K562 (cell line): ENCODE measurements at regions not wholly inside any gene's neighbourhood (a gene's known extent, or its start where the extent isn't known, plus 50 kb on each side); places are given as distances from the start of the nearest gene placed in this dataset.

ENCODE experiments used
- ATF3 ChIP-seq, 2 experiments: fragments of 450-650 bp in 1 of 2; sonication (generic) in 1 of 2; formaldehyde crosslinking in 1 of 2; IDR thresholded peaks in 1 of 2; conservative IDR thresholded peaks in 1 of 2; 2 replicates each; pipeline versions ENCODE4 v1.6.1 to v1.8.1; 2016 to 2023; ENCODE audit warnings: mild to moderate bottlenecking in 2 of 2, moderate library complexity in 2 of 2, inconsistent platforms in 1 of 2, missing genetic modification reagents in 1 of 2
- CREM ChIP-seq: IDR thresholded peaks from 2 replicates; pipeline ENCODE4 v1.6.1; 2014; ENCODE audit warnings: antibody characterized with exemption, low read depth
- GATAD2A ChIP-seq: fragments of 450-650 bp; IDR thresholded peaks from 2 replicates; pipeline ENCODE4 v1.6.1; 2017
- HMGXB4 ChIP-seq: sonication (generic); formaldehyde crosslinking; IDR thresholded peaks from 2 replicates; pipeline ENCODE4 v1.8.1; 2023; ENCODE audit warnings: mild to moderate bottlenecking, missing genetic modification reagents
- HNRNPK ChIP-seq: fragments of 200-400 bp; formaldehyde crosslinking; IDR thresholded peaks from one replicate; pipeline ENCODE4 v1.6.1; 2018; ENCODE audit warnings: mild to moderate bottlenecking, low read depth, low read length; ENCODE audit not compliant: poor library complexity, severe bottlenecking
- MCM7 ChIP-seq, 2 experiments: fragments of 450-650 bp; IDR thresholded peaks; 2 replicates each; pipeline ENCODE4 v1.6.1; 2016 to 2018
- NR2F6 ChIP-seq: fragments of 450-650 bp; formaldehyde crosslinking; IDR thresholded peaks from 2 replicates; pipeline ENCODE4 v1.4.0; 2020; ENCODE audit warnings: mild to moderate bottlenecking
- POLR2AphosphoS2 ChIP-seq: IDR thresholded peaks from 2 replicates; pipeline ENCODE4 v1.6.1; 2012; ENCODE audit warnings: low read length, improper control_type of control experiment
- PRDM10 ChIP-seq: fragments of 450-650 bp; IDR thresholded peaks from 2 replicates; pipeline ENCODE4 v1.6.1; 2018; ENCODE audit not compliant: partially characterized antibody
- RBM15 ChIP-seq: fragments of 200-400 bp; formaldehyde crosslinking; IDR thresholded peaks from 2 replicates; pipeline ENCODE4 v1.6.1; 2018; ENCODE audit warnings: mild to moderate bottlenecking, low read length, moderate library complexity; ENCODE audit not compliant: insufficient read depth
- SPI1 ChIP-seq: IDR thresholded peaks from 2 replicates; pipeline ENCODE4 v1.6.1; 2011; ENCODE audit warnings: low read depth, low read length, control low read depth, borderline replicate concordance
- STAG1 ChIP-seq: sonication (generic); formaldehyde crosslinking; IDR thresholded peaks from 2 replicates; pipeline ENCODE4 v1.5.0; 2020; ENCODE audit warnings: missing genetic modification reagents, borderline replicate concordance
- TAF1 ChIP-seq: IDR thresholded peaks from 2 replicates; pipeline ENCODE4 v1.6.1; 2011; ENCODE audit warnings: mild to moderate bottlenecking, low read length, moderate library complexity; ENCODE audit not compliant: insufficient read depth, control insufficient read depth, severe bottlenecking; ENCODE audit errors: extremely low read depth
- TAF15 ChIP-seq: fragments of 200-400 bp; formaldehyde crosslinking; IDR thresholded peaks from 2 replicates; pipeline ENCODE4 v1.6.1; 2017; ENCODE audit warnings: mild to moderate bottlenecking, low read depth, low read length, moderate library complexity
- YY1 ChIP-seq, 3 experiments: IDR thresholded peaks; 2 replicates each; pipeline ENCODE4 v1.6.1; 2011; ENCODE audit warnings: low read length in 2 of 3, mild to moderate bottlenecking in 2 of 3, moderate library complexity in 2 of 3, borderline replicate concordance in 1 of 3, control low read depth in 1 of 3, low read depth in 1 of 3; ENCODE audit not compliant: insufficient read depth in 3 of 3, insufficient replicate concordance in 2 of 3, control insufficient read depth in 1 of 3, insufficient read length in 1 of 3; ENCODE audit errors: extremely low read depth in 1 of 3
- ZEB2 ChIP-seq: fragments of 450-650 bp; IDR thresholded peaks from 2 replicates; pipeline ENCODE4 v1.6.1; 2016
- TF ChIP-seq, protein P1 (sequence below): IDR thresholded peaks from 2 replicates; pipeline ENCODE4 v1.6.1; 2011; ENCODE audit not compliant: insufficient read length; ENCODE audit errors: extremely low read depth
- TF ChIP-seq, protein P2 (sequence below), 2 experiments: IDR thresholded peaks; 2 replicates each; pipeline ENCODE4 v1.6.1; 2012; ENCODE audit warnings: improper control_type of control experiment in 2 of 2, low read depth in 2 of 2, low read length in 2 of 2, borderline replicate concordance in 1 of 2

DNA sequence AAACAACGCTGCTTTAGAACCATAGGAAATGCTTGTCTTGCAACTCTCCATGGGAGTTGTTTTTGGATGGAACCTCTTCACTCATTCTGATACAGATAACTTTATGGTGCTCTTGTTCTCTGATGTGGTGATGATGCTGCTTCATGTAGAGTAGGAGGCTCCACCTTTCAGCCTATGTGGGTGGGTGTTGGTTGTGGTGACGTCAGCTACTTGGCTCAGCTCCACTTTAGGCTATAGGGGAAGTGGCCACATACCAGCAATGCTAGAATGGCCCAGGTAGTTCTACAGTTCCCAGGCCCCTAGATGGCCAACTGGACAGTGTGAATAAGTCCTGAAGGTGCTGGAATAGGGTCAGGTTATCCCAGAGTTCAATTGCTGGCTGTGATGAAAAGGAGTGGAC, 192.1 kb downstream of the TBX22 start (continued):
- TF ChIP-seq YY1 (IDR thresholded peaks at IDR 0.05; ENCODE audit: borderline replicate concordance in 1 of 3, control insufficient read depth in 1 of 3, extremely low read depth in 1 of 3, insufficient read depth in 3 of 3, insufficient read length in 1 of 3, insufficient replicate concordance in 2 of 3, low read depth in 1 of 3, low read length in 2 of 3) (no peak), CREM (0 out of 2 replicates have a peak, but pooled peaks have one; percentile 21), HNRNPK (no peak), STAG1 (no peak), TAF15 (no peak), GATAD2A (no peak), HMGXB4 (no peak), TAF1 (no peak), PRDM10 (peak; percentile 51), RBM15 (no peak), MCM7 (IDR thresholded peaks at IDR 0.05) (no peak), SPI1 (peak; percentile 37; the same call in 1 of the 2 replicates), NR2F6 (CRISPR knock-in tag) (no peak), POLR2AphosphoS2 (no peak), ATF3 (IDR thresholded peaks at IDR 0.05) (peak; percentile 57; the same call in 1 of the 2 replicates), ATF3 (CRISPR knock-in tag; conservative IDR thresholded peaks at IDR 0.05) (no peak), ZEB2 (no peak)
- TF ChIP-seq, protein P1, sequence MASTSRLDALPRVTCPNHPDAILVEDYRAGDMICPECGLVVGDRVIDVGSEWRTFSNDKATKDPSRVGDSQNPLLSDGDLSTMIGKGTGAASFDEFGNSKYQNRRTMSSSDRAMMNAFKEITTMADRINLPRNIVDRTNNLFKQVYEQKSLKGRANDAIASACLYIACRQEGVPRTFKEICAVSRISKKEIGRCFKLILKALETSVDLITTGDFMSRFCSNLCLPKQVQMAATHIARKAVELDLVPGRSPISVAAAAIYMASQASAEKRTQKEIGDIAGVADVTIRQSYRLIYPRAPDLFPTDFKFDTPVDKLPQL: no peak
- TF ChIP-seq, protein P2, sequence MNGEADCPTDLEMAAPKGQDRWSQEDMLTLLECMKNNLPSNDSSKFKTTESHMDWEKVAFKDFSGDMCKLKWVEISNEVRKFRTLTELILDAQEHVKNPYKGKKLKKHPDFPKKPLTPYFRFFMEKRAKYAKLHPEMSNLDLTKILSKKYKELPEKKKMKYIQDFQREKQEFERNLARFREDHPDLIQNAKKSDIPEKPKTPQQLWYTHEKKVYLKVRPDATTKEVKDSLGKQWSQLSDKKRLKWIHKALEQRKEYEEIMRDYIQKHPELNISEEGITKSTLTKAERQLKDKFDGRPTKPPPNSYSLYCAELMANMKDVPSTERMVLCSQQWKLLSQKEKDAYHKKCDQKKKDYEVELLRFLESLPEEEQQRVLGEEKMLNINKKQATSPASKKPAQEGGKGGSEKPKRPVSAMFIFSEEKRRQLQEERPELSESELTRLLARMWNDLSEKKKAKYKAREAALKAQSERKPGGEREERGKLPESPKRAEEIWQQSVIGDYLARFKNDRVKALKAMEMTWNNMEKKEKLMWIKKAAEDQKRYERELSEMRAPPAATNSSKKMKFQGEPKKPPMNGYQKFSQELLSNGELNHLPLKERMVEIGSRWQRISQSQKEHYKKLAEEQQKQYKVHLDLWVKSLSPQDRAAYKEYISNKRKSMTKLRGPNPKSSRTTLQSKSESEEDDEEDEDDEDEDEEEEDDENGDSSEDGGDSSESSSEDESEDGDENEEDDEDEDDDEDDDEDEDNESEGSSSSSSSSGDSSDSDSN (IDR thresholded peaks at IDR 0.05; ENCODE audit: borderline replicate concordance in 1 of 2, low read depth in 2 of 2, low read length in 2 of 2): no peak
